ENCODE measurements at regions not wholly inside any gene's neighbourhood (a gene's known extent, or its start where the extent isn't known, plus 50 kb on each side); places are given as distances from the start of the nearest gene placed in this dataset.

DNA sequence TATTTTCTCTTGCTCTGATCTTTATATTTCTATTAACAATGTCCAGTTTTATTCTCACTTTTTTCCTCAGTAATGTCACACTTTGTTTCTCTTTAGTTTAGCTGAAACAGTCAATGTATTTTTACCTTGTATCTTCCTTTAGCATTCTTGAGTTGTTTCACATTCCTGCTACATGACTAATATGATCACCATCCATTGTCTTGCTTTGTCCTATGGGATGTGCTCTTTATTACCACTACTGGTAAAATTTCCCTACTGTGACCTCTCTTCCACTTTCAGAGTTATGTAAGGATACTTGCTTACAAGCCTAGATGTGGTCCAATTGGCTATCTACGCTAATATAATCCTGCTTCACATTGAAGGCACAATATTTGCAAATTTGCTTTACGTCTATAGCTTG, 457.9 kb downstream of the PIK3C3 start:
- DNase-seq = no peak

GRCh38 chr18:42413870-42414269, 458.8 kb downstream of the PIK3C3 start:
- no peak for DNase-seq

GRCh38 chr18:42414756-42415454, 459.9 kb downstream of the PIK3C3 start:
- no peak for DNase-seq

DNA sequence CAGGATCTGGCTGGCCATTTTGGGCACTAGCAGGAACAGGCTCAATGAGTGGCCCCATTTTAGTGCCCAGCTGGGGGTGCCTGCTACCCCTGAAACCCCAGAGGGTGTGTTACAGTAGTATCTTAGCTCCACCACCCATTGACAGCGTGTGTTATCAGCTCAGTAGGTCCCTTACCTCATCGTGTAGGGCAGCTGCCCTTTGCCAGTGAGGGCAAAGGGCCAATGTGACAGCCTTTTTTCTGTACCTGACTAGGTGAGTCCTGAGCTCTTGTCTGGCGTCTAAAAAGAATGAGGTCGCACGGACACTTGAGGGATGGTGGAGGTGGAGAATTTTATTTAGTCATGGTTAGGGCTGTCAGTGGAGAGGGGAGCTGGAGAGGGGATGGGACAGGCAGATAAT, 462.2 kb downstream of the PIK3C3 start:
- DNase-seq = no peak

- no peak for DNase-seq
Measured at GRCh38 chr18:42418121-42418520, 463.1 kb downstream of the PIK3C3 start.

DNA sequence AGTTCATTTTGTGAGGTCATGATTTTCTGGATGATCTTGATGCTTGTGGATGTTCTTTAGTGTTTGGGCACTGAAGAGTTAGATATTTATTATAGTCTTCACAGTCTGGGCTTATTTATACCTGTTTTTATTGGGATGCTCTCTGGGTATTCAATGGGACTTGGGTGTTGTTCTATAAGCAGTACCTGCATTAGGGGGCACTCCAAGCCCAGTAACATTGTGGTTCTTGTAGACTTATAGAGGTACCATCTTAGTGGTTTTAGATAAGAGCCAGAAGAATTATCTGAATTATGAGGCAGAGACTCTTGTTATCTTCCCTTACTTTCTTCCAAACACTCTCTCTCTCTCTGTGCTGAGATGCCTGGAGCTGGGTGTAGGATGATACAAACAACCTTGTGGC, 470.0 kb downstream of the PIK3C3 start:
- no peak for DNase-seq

- DNase-seq = no peak
Measured at GRCh38 chr18:42426496-42427015, 471.5 kb downstream of the PIK3C3 start.

DNA sequence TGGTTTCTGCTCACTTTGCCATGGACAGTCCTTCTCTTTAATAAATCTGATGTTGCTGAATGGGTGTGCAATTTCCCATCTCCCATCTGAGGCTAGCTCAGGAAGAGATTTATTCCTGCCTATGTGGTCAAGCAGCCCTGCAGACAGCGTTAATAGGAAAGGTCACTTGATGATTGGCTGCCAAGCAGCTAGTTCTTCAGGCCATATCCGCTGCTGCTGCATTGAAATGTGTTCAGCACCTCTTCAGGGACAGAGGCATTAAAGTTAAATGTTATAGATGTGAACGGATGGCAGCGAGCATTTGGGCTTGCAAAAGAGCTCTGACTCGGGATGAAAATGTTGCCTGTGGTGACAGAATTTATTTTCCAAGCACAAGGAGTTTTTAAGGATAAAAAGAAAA, 474.2 kb downstream of the PIK3C3 start:
- no peak for DNase-seq

DNA sequence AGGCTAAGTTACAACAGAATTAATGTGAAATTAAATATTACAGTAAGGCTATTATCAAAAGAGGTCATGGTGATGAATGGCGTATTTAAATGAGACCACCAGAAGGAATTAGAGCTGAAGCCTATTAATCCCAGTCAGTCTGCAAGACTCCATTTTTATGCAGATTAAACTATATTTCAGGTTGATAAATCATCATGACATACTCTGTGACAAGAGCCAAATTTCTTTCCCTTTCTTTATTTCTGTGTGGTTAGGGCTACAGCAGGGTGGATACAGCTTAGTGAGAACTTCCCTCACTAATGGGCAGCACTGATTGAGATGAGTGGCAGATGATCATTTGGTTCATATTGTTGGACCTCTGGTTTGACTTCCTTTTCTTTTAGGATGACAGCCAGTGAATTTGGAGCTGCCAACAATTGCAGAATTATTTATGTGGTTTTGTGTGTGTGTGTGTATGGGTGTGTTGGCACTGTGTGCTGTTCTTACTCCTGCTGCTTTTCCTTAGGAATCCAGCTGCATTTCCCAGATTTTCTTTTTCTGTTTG, 481.3 kb downstream of the PIK3C3 start:
- no peak for DNase-seq

- no peak for DNase-seq
Measured at GRCh38 chr18:42437001-42437400, 482.0 kb downstream of the PIK3C3 start.

DNA sequence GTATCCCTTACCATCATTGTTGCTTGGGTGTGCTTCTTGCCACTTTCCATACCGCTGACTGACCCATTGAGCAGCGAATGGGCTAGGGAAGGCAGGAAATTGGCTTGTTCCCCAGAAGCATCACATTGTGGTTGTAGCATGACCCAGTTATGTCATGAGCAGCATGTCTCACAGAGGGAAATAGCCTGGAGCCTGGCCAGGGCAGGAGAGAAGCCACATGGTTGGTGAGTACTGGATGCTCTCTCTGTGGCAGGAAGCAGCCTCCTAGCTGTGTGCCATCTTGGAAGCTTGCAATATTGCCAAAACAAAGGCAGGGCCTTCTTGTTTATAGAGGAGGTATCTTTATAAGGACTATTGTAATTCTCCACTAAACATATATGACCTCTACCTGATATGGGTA, 482.6 kb downstream of the PIK3C3 start:
- DNase-seq = no peak

GRCh38 chr18:42442656-42443055, 487.6 kb downstream of the PIK3C3 start:
- DNase-seq = no peak

- no peak for DNase-seq
Measured at GRCh38 chr18:42444349-42444748, 489.3 kb downstream of the PIK3C3 start.

- DNase-seq = no peak
Measured at GRCh38 chr18:42445359-42445758, 490.3 kb downstream of the PIK3C3 start.

- no peak for DNase-seq
Measured at GRCh38 chr18:42446195-42446594, 491.2 kb downstream of the PIK3C3 start.

- no peak for DNase-seq
Measured at GRCh38 chr18:42447688-42448087, 492.7 kb downstream of the PIK3C3 start.

DNA sequence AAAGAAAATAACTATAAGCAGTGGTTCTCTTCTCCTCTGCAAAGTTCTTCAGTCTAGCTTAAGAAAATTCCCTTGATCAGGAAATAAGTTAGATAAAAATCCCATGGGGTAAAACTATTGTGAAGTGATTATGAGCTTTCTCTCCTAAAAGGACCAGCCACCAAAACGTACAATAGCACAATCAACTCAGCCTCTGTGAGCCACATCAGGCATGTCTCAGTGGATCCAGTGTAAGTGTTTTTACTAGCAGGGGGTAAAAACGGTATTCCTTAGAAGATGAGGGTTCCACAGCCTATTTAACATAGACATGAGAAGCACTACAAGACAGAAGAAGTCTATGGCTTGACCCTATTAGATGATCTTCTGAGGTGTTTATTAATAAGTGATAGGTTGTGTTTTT, 503.2 kb downstream of the PIK3C3 start:
- DNase-seq = no peak

DNA sequence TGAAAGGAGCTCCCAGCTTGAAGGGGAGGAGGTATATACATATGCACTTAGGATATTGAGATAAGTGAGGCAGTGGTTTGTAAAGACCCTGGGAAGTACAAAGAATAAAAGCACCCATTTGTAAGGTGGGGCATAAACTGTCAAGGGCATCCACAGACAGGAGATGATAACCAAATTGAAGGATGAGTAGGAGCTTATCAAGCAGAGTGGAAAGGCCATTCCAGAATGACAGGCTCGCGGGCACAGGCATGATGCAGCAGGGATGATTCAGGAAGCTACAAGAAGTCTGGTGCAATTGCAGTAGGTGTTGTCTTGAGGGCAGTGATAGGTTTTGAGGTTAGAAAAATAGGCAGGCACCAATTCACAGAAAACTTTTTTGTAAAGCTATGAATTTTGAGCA, 504.8 kb downstream of the PIK3C3 start:
- DNase-seq = no peak

- DNase-seq = no peak
Measured at GRCh38 chr18:42471885-42472284, 516.9 kb downstream of the PIK3C3 start.

GRCh38 chr18:42473611-42474010, 518.6 kb downstream of the PIK3C3 start:
- no peak for DNase-seq

GRCh38 chr18:42474577-42474976, 519.5 kb downstream of the PIK3C3 start:
- no peak for DNase-seq

- DNase-seq = no peak
Measured at GRCh38 chr18:42475157-42475556, 520.1 kb downstream of the PIK3C3 start.

DNA sequence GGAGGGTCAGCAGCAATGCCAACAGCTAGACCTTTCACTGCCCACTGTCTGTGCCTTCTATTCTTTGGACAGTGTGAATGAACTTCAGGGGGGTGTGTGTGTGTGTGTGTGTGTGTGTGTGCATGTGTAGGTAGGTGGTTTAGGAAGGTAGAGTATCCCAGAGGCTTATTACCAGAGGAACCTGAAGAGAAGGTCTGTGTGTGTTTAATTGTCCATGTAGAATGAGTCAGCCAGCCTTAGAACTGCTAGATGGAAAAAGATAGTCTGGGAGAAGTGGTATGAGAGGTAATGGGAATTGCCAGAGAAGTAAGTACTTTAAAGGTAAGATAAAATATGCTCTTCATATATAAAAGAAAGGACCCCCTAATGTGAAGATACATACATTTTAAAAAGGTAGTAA, 522.2 kb downstream of the PIK3C3 start:
- no peak for DNase-seq

DNA sequence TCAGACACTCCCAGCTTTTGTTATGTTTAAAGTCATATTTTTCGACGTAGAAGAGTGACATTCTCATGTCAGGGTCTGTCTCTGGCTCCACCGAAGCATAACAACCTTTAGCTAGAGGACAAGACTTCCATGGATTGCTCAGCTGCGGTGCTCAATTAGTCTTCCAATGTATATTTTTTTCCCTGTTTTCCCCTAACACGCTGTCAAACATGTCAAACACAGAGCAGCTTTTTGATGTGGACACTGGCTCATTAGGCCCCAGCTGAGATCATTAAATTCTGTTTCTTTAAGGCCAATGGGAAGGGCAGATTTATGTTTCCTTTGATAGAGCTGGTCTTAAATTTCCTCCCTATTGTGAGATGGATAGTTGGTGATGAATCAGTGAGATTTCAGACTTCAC, 525.4 kb downstream of the PIK3C3 start:
- no peak for DNase-seq

- DNase-seq = no peak
Measured at GRCh38 chr18:42484648-42485047, 529.6 kb downstream of the PIK3C3 start.
